ENCODE measurements at regions not wholly inside any gene's neighbourhood (a gene's known extent, or its start where the extent isn't known, plus 50 kb on each side); places are given as distances from the start of the nearest gene placed in this dataset.

- TF ChIP-seq CTCF (IDR thresholded peaks at IDR 0.05) = no peak
- TF ChIP-seq REST (IDR thresholded peaks at IDR 0.05) = no peak
- TF ChIP-seq CBX8 (IDR thresholded peaks at IDR 0.05) = no peak
- TF ChIP-seq EP300 (IDR thresholded peaks at IDR 0.05) = no peak
- no peak for TF ChIP-seq MYC (IDR thresholded peaks at IDR 0.05; ENCODE audit: borderline replicate concordance, low read length)
- TF ChIP-seq ESRRA (IDR thresholded peaks at IDR 0.05; ENCODE audit: borderline replicate concordance, low read length) = no peak
- no peak for TF ChIP-seq CBX2 (IDR thresholded peaks at IDR 0.05; ENCODE audit: borderline replicate concordance, low read depth)
- no peak for TF ChIP-seq POLR2A (IDR thresholded peaks at IDR 0.05; ENCODE audit: low read length)
- no peak for TF ChIP-seq MAFK (IDR thresholded peaks at IDR 0.05; ENCODE audit: partially characterized antibody)
- no peak for TF ChIP-seq ZNF302 (CRISPR knock-in tag; IDR thresholded peaks at IDR 0.05)
- no peak for TF ChIP-seq MAX (IDR thresholded peaks at IDR 0.05)
Measured at GRCh38 chr9:135179976-135180375, 92.5 kb downstream of the OLFM1 start.

Measured in A549 (cell line).